SK-N-SH (cell line): ENCODE measurements at regions not wholly inside any gene's neighbourhood (a gene's known extent, or its start where the extent isn't known, plus 50 kb on each side); places are given as distances from the start of the nearest gene placed in this dataset.

Experiments
- CHD2 ChIP-seq: fragments of 150-350 bp; IDR thresholded peaks from 2 replicates; pipeline ENCODE4 v1.6.1; 2018; ENCODE audit warnings: low read length; ENCODE audit not compliant: partially characterized antibody
- CTCF ChIP-seq: fragments of 200-600 bp; sonication (generic); IDR thresholded peaks from 2 replicates; pipeline ENCODE4 v1.6.1; 2017; ENCODE audit warnings: antibody characterized with exemption, mild to moderate bottlenecking, moderate library complexity
- EZH2phosphoT487 ChIP-seq: fragments of 200-600 bp; sonication (generic); IDR thresholded peaks from 2 replicates; pipeline ENCODE4 v1.6.1; 2017; ENCODE audit warnings: low read depth, mixed run types, mild to moderate bottlenecking, antibody characterized with exemption, moderate library complexity, borderline replicate concordance
- JUND ChIP-seq: IDR thresholded peaks from 2 replicates; pipeline ENCODE4 v1.4.0; 2012
- MAX ChIP-seq: IDR thresholded peaks from 2 replicates; pipeline ENCODE4 v1.4.0; 2012; ENCODE audit warnings: low read depth
- POLR2AphosphoS5 ChIP-seq: IDR thresholded peaks from 2 replicates; pipeline ENCODE4 v1.6.1; 2012; ENCODE audit warnings: low read depth, low read length
- RAD21 ChIP-seq: IDR thresholded peaks from 2 replicates; pipeline ENCODE4 v1.6.1; 2012; ENCODE audit warnings: mild to moderate bottlenecking, low read length
- RCOR1 ChIP-seq: fragments of 150-350 bp; IDR thresholded peaks from 2 replicates; pipeline ENCODE4 v1.6.1; 2017; ENCODE audit warnings: antibody characterized with exemption, low read length
- REST ChIP-seq: IDR thresholded peaks from 2 replicates; pipeline ENCODE4 v1.6.1; 2012; ENCODE audit warnings: mild to moderate bottlenecking, low read depth, low read length, moderate library complexity
- RFX5 ChIP-seq: IDR thresholded peaks from 2 replicates; pipeline ENCODE4 v1.6.1; 2012; ENCODE audit warnings: mild to moderate bottlenecking, improper control_type of control experiment, low read length
- SIN3A ChIP-seq: IDR thresholded peaks from 2 replicates; pipeline ENCODE4 v1.6.1; 2012; ENCODE audit warnings: low read depth, mild to moderate bottlenecking, low read length, moderate library complexity, borderline replicate concordance
- TCF12 ChIP-seq: IDR thresholded peaks from 2 replicates; pipeline ENCODE4 v1.4.0; 2012
- YY1 ChIP-seq: IDR thresholded peaks from 2 replicates; pipeline ENCODE4 v1.4.0; 2012; ENCODE audit warnings: low read depth, mild to moderate bottlenecking

GRCh38 chr15:63453186-63453905 lies 51.0 kb upstream of the USP3 start:
- TF ChIP-seq RAD21: no peak
- no peak for TF ChIP-seq POLR2AphosphoS5
- TF ChIP-seq RCOR1: no peak
- no peak for TF ChIP-seq CTCF
- no peak for TF ChIP-seq CHD2
- no peak for TF ChIP-seq RFX5
- TF ChIP-seq EZH2phosphoT487: no peak
- TF ChIP-seq JUND: no peak
- no peak for TF ChIP-seq SIN3A
- TF ChIP-seq YY1: no peak
- no peak for TF ChIP-seq TCF12
- TF ChIP-seq REST: no peak
- TF ChIP-seq MAX: no peak
